Natural killer cell (primary cell): ENCODE measurements at regions not wholly inside any gene's neighbourhood (a gene's known extent, or its start where the extent isn't known, plus 50 kb on each side); places are given as distances from the start of the nearest gene placed in this dataset.
"Not testable (repeated sequence)": the region's sequence is repeated elsewhere in the genome, so short reads cannot be mapped to it uniquely, and the experiment has no call there.

Source experiments
- ATAC-seq, 3 donors: fragments of 150-1000 bp in 2 of 3; fragments of 200-7000 bp in 1 of 3; cut with Tn5 transposase; 1 replicate in 1 of 3; 2 replicates in 2 of 3; pipeline ENCODE4 v1.10.0; 2021; ENCODE audit warnings: mild to moderate bottlenecking in 2 of 3, moderate library complexity in 2 of 3
- DNase-seq, 2 donors: peaks; one replicate each; pipeline versions ENCODE4 v3.0.0 to v3.0.0-alpha.2; 2013 to 2021; ENCODE audit warnings: mixed read lengths in 1 of 2
- H3K27ac ChIP-seq: one replicate; pipeline ENCODE4 v1.5.1; 2013; ENCODE audit warnings: mild to moderate bottlenecking, low read length
- H3K27me3 ChIP-seq: one replicate; pipeline ENCODE4 v1.6.1; 2013; ENCODE audit warnings: low read length; ENCODE audit not compliant: control insufficient read depth, insufficient read depth
- H3K36me3 ChIP-seq: one replicate; pipeline ENCODE4 v1.6.1; 2013; ENCODE audit warnings: low read length; ENCODE audit not compliant: control insufficient read depth, insufficient read depth
- H3K4me1 ChIP-seq: one replicate; pipeline ENCODE4 v1.6.1; 2013; ENCODE audit warnings: low read length; ENCODE audit not compliant: control insufficient read depth, insufficient read depth
- H3K4me3 ChIP-seq: one replicate; pipeline ENCODE4 v1.5.1; 2013; ENCODE audit warnings: low read length
- H3K9me3 ChIP-seq: one replicate; pipeline ENCODE4 v1.6.1; 2013; ENCODE audit warnings: low read length; ENCODE audit not compliant: control insufficient read depth, insufficient read depth
- H3K27ac Mint-ChIP-seq, 2 donors: one replicate each; pipeline ENCODE4 v1.8.0; 2022; ENCODE audit warnings: mild to moderate bottlenecking in 2 of 2, mixed read lengths in 2 of 2, moderate library complexity in 1 of 2
- H3K27me3 Mint-ChIP-seq, 2 donors: one replicate each; pipeline ENCODE4 v1.8.0; 2022; ENCODE audit warnings: low read depth in 2 of 2, mixed read lengths in 2 of 2
- H3K36me3 Mint-ChIP-seq: one replicate; pipeline ENCODE4 v1.8.0; 2022; ENCODE audit warnings: mixed read lengths
- H3K4me1 Mint-ChIP-seq, 2 donors: one replicate each; pipeline ENCODE4 v1.8.0; 2022; ENCODE audit warnings: mixed read lengths in 2 of 2
- H3K4me3 Mint-ChIP-seq: one replicate; pipeline ENCODE4 v1.8.0; 2022; ENCODE audit warnings: mild to moderate bottlenecking, moderate library complexity, mixed read lengths
- H3K9me3 Mint-ChIP-seq, 2 donors: one replicate each; pipeline ENCODE4 v1.8.0; 2022; ENCODE audit warnings: mixed read lengths in 2 of 2
- CTCF ChIP-seq: fragments of 200-600 bp; IDR thresholded peaks from one replicate; pipeline ENCODE4 v1.8.0; 2022; ENCODE audit warnings: antibody characterized with exemption
- WGBS: methylation state at CpG from one replicate; pipeline ENCODE4 v1.1.7; 2013; ENCODE audit warnings: missing lambda C conversion rate; ENCODE audit not compliant: insufficient coverage; 5-methylcytosine and 5-hydroxymethylcytosine counted together
- intact Hi-C: fragments of 100-400 bp; cut with micrococcal nuclease; formaldehyde crosslinking; loops from one replicate; pipeline ENCODE4 v1.14.2; 2022

- Histone ChIP-seq H3K36me3 (no peaks in the 10 kb centered on the region), H3K4me3 (no peak overlapping the region), H3K9me3 (no peaks in the 10 kb centered on the region), H3K27ac (no peak overlapping the region), H3K4me1 (no peaks in the 10 kb centered on the region), H3K27me3 (no peaks in the 10 kb centered on the region)
- WGBS = 77% methylated on average over 4 of the region's 5 CpGs
- Mint-ChIP-seq H3K27me3 (no peaks in the 10 kb centered on the region), H3K36me3 (no peaks in the 10 kb centered on the region), H3K9me3 (peaks cover 0 to 2% of the 10 kb centered on the region in 2 donors), H3K4me1 (no peaks in the 10 kb centered on the region), H3K27ac (no peak overlapping the region), H3K4me3 (no peak overlapping the region)
- DNase-seq = no peak
- TF ChIP-seq CTCF = no peak
- intact Hi-C loops = no loop called here
- no peak for ATAC-seq
Measured at GRCh38 chr5:2817031-2817603, 65.6 kb upstream of the IRX2 start.

- no peaks in the 10 kb centered on the region for H3K9me3 ChIP-seq
- Mint-ChIP-seq H3K4me3 (no peak overlapping the region), H3K27ac (no peak overlapping the region), H3K27me3 (no peaks in the 10 kb centered on the region), H3K36me3 (no peaks in the 10 kb centered on the region), H3K9me3 (peaks cover 0 to 2% of the 10 kb centered on the region in 2 donors), H3K4me1 (no peaks in the 10 kb centered on the region)
- no peak overlapping the region for H3K4me3 ChIP-seq
- no peaks in the 10 kb centered on the region for H3K36me3 ChIP-seq
- 79% methylated on average over 9 of the region's 9 CpGs for WGBS
- no peaks in the 10 kb centered on the region for H3K27me3 ChIP-seq
- ATAC-seq = no peak
- H3K27ac ChIP-seq = no peak overlapping the region
- intact Hi-C loops = no loop called here
- H3K4me1 ChIP-seq = no peaks in the 10 kb centered on the region
- DNase-seq = no peak
- no peak for TF ChIP-seq CTCF
Measured at GRCh38 chr5:2813678-2814077, 62.2 kb upstream of the IRX2 start.

- Mint-ChIP-seq H3K36me3 (no peaks in the 10 kb centered on the region), H3K4me3 (no peak overlapping the region), H3K4me1 (no peaks in the 10 kb centered on the region), H3K27me3 (no peaks in the 10 kb centered on the region), H3K27ac (no peak overlapping the region), H3K9me3 (peaks cover 2 to 3% of the 10 kb centered on the region in 2 donors)
- ATAC-seq (no peak), DNase-seq (no peak)
- TF ChIP-seq CTCF = no peak
- 69% methylated on average over 3 of the region's 3 CpGs for WGBS
- no peak overlapping the region for H3K27ac ChIP-seq
- H3K27me3 ChIP-seq = no peaks in the 10 kb centered on the region
- no peak overlapping the region for H3K4me3 ChIP-seq
- no peaks in the 10 kb centered on the region for H3K4me1 ChIP-seq
- H3K9me3 ChIP-seq = no peaks in the 10 kb centered on the region
- intact Hi-C loops = no loop called here
- H3K36me3 ChIP-seq = no peaks in the 10 kb centered on the region
Measured at GRCh38 chr5:2810644-2811043, 59.2 kb upstream of the IRX2 start.

GRCh38 chr5:2807244-2807643, 55.8 kb upstream of the IRX2 start:
- H3K9me3 Mint-ChIP-seq, H3K27me3 Mint-ChIP-seq, ATAC-seq, DNase-seq, H3K4me1 ChIP-seq, H3K4me3 ChIP-seq, H3K36me3 ChIP-seq, intact Hi-C loops, H3K27me3 ChIP-seq, H3K27ac Mint-ChIP-seq, H3K9me3 ChIP-seq, H3K36me3 Mint-ChIP-seq, H3K4me1 Mint-ChIP-seq, H3K4me3 Mint-ChIP-seq, H3K27ac ChIP-seq: not testable (repeated sequence)
- WGBS = 56% methylated on average over 3 of the region's 5 CpGs
